ENCODE measurements at regions not wholly inside any gene's neighbourhood (a gene's known extent, or its start where the extent isn't known, plus 50 kb on each side); places are given as distances from the start of the nearest gene placed in this dataset.
"Not testable (repeated sequence)": the region's sequence is repeated elsewhere in the genome, so short reads cannot be mapped to it uniquely, and the experiment has no call there.

DNA sequence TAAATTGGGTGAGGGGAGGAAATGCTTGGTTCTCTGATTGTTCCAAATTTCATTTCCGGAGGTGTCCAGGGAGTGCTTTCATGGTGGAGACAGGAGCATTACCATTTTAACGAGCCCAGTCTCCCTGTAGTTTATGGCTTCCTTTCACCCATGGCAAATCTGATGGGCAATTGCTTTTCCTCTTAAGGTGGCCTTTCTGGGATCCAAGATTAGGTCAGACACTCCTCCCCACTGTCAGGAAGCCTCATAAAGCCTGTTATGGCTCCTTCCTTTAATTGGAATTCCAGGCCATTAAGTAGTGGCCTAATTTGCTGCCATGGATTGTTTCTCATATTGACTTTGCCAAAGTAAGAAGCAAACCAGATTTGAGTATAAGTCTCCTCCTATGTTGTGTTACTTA lies 157.8 kb downstream of the PDCD6IP start:
- Histone ChIP-seq H3K36me3 (ENCODE audit: control insufficient read depth, insufficient read depth, low read length) (no peaks in the 10 kb centered on the region), H3K27me3 (ENCODE audit: control insufficient read depth, insufficient read depth, low read length, poor library complexity, severe bottlenecking) (no peaks in the 10 kb centered on the region), H3K9me3 (ENCODE audit: control insufficient read depth, low read length) (no peaks in the 10 kb centered on the region), H3K4me3 (ENCODE audit: insufficient read depth, low read depth, low read length) (no peak overlapping the region), H3K27ac (ENCODE audit: insufficient read depth, low read depth, low read length, poor library complexity, severe bottlenecking) (no peak overlapping the region), H3K4me1 (ENCODE audit: control insufficient read depth, insufficient read depth, low read length) (no peaks in the 10 kb centered on the region)
- 90 to 96% methylated on average over 2 of the region's 2 CpGs for WGBS, 2 experiments

DNA sequence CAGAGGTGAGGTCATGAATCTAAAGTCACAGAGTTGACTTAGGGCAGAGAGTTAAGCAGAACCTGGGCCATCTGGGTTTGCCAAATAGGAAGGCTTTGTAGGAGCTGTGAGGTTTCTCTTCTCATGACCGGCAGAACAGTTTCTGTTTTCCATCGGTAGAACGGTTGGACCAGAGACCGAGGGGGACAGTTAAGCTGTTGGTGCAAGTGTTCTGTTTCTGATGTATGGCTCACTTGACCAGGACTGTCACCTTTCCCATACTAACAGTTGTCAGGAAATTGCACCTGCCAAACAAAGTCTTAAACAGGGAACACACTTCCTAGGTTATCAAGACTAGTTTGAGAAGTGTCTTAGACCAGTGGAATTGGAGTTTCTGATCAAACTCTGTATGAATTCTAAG lies 158.3 kb downstream of the PDCD6IP start:
- H3K36me3 ChIP-seq (ENCODE audit: control insufficient read depth, insufficient read depth, low read length), result no peaks in the 10 kb centered on the region
- H3K4me3 ChIP-seq (ENCODE audit: insufficient read depth, low read depth, low read length), result no peak overlapping the region
- 95 to 99% methylated on average over 4 of the region's 4 CpGs for WGBS, 2 experiments
- no peaks in the 10 kb centered on the region for H3K9me3 ChIP-seq (ENCODE audit: control insufficient read depth, low read length)
- no peaks in the 10 kb centered on the region for H3K4me1 ChIP-seq (ENCODE audit: control insufficient read depth, insufficient read depth, low read length)
- H3K27ac ChIP-seq (ENCODE audit: insufficient read depth, low read depth, low read length, poor library complexity, severe bottlenecking), result no peak overlapping the region
- H3K27me3 ChIP-seq (ENCODE audit: control insufficient read depth, insufficient read depth, low read length, poor library complexity, severe bottlenecking), result no peaks in the 10 kb centered on the region

DNA sequence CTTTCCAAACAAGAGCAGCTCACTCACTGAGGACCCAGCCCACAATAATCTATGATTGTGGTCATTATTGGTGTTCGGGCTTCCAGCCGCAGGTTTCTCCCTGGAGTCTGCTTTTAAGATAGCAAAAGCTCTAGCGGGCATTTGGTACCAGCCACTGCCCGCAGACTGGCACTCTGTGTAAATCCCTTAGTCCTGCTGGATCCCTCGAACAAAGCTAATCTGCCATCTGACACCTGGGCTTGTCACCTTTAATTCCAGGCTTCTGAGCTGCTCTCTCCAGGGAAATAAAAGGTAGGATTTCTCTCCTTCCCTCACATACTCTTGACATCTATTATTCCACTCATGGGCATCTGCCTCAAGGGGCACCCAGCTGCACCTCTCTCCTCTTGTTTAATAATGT lies 158.7 kb downstream of the PDCD6IP start:
- Histone ChIP-seq H3K27ac (ENCODE audit: insufficient read depth, low read depth, low read length, poor library complexity, severe bottlenecking) (no peak overlapping the region), H3K27me3 (ENCODE audit: control insufficient read depth, insufficient read depth, low read length, poor library complexity, severe bottlenecking) (no peaks in the 10 kb centered on the region), H3K4me3 (ENCODE audit: insufficient read depth, low read depth, low read length) (no peak overlapping the region), H3K9me3 (ENCODE audit: control insufficient read depth, low read length) (no peaks in the 10 kb centered on the region), H3K4me1 (ENCODE audit: control insufficient read depth, insufficient read depth, low read length) (no peaks in the 10 kb centered on the region), H3K36me3 (ENCODE audit: control insufficient read depth, insufficient read depth, low read length) (no peaks in the 10 kb centered on the region)
- 93 to 97% methylated on average over 5 of the region's 5 CpGs for WGBS, 2 experiments

DNA sequence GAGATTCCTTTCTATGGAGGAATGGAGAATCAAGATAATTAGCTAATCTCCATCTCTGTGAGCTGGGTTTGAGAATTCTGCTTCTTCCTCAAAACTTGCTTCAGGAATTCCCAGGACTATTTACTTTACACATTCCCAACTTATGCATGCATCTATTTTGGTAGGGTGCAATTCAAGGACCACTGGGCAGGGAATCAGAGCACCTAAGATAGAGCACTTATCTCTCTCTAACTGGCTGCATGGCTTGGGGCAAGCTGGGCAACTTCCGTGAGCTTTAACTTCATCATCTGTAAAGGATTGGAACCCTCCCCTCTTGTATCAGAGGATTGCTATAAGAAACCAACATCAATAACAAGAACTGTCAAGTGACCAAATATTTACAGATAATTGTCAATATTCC lies 160.2 kb downstream of the PDCD6IP start:
- no peaks in the 10 kb centered on the region for H3K36me3 ChIP-seq (ENCODE audit: control insufficient read depth, insufficient read depth, low read length)
- WGBS, 2 experiments, result 95 to 100% methylated on average over 1 of the region's 1 CpG
- H3K9me3 ChIP-seq (ENCODE audit: control insufficient read depth, low read length), result no peaks in the 10 kb centered on the region
- no peaks in the 10 kb centered on the region for H3K27me3 ChIP-seq (ENCODE audit: control insufficient read depth, insufficient read depth, low read length, poor library complexity, severe bottlenecking)
- no peak overlapping the region for H3K4me3 ChIP-seq (ENCODE audit: insufficient read depth, low read depth, low read length)
- H3K27ac ChIP-seq (ENCODE audit: insufficient read depth, low read depth, low read length, poor library complexity, severe bottlenecking), result no peak overlapping the region
- H3K4me1 ChIP-seq (ENCODE audit: control insufficient read depth, insufficient read depth, low read length), result no peaks in the 10 kb centered on the region

DNA sequence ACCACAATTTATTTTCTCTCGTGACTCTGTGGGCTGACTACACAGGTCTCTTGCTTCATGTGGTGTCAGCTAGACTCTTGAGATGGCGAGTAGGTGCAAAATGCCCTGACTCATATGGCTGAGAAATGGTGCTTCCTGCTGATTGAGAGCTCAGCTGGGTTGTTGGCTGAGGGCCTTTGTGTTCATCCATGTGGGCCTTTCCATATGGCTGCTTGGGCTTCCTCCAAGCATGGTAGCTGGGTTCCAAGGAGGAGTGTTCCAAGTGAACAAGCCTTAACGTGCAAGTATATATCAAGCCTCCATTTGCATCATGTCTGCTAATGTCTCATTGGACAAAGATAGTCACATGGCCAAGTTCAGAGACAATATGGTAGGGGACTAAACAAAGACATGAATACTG lies 164.0 kb downstream of the PDCD6IP start:
- WGBS, 2 experiments, result 93% methylated on average over 3 of the region's 3 CpGs
- Histone ChIP-seq H3K4me1 (ENCODE audit: control insufficient read depth, insufficient read depth, low read length) (no peaks in the 10 kb centered on the region), H3K27ac (ENCODE audit: insufficient read depth, low read depth, low read length, poor library complexity, severe bottlenecking) (no peak overlapping the region), H3K9me3 (ENCODE audit: control insufficient read depth, low read length) (no peaks in the 10 kb centered on the region), H3K4me3 (ENCODE audit: insufficient read depth, low read depth, low read length) (no peak overlapping the region), H3K36me3 (ENCODE audit: control insufficient read depth, insufficient read depth, low read length) (no peaks in the 10 kb centered on the region), H3K27me3 (ENCODE audit: control insufficient read depth, insufficient read depth, low read length, poor library complexity, severe bottlenecking) (no peaks in the 10 kb centered on the region)

DNA sequence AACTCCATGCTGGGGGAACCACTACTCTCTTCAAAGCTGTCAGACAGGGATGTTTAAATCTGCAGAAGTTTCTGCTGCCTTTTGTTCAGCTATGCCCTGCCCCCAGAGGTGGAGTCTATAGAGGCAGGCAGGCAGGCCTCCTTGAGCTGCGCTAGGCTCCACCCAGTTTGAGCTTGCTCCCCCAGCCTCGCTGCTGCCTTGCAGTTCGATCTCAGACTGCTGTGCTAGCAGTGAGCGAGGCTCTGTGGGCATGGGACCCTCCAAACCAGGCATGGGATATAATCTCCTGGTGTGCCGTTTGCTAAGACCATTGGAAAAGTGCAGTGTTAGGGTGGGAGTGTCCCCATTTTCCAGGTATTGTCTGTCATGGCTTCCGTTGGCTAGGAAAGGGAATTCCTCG lies 171.8 kb downstream of the PDCD6IP start:
- not testable (repeated sequence) for H3K36me3 ChIP-seq (ENCODE audit: control insufficient read depth, insufficient read depth, low read length); H3K27ac ChIP-seq (ENCODE audit: insufficient read depth, low read depth, low read length, poor library complexity, severe bottlenecking); H3K4me1 ChIP-seq (ENCODE audit: control insufficient read depth, insufficient read depth, low read length); H3K9me3 ChIP-seq (ENCODE audit: control insufficient read depth, low read length); H3K27me3 ChIP-seq (ENCODE audit: control insufficient read depth, insufficient read depth, low read length, poor library complexity, severe bottlenecking); H3K4me3 ChIP-seq (ENCODE audit: insufficient read depth, low read depth, low read length)
- WGBS, 2 experiments, result 92 to 94% methylated on average over 7 of the region's 7 CpGs

DNA sequence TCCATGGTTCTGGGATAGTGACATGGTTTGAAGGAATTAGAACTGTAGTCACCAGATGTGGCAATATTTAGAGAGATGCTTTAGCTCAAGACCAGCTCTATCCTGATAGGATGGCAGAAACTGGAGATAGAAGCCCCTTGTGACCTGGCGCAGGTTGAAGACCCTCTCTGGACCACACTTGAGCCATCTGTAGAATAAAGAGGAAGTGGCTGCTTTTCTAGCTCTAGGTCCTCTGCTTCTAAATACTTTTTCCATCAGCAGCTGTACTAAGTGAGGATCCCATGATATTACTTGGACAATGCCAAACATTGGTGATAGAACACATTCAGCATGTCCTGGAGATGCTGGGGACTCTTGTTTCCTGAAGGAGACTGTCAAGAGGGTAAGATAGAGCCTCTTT lies 172.6 kb downstream of the PDCD6IP start:
- H3K4me3 ChIP-seq (ENCODE audit: insufficient read depth, low read depth, low read length), result no peak overlapping the region
- H3K36me3 ChIP-seq (ENCODE audit: control insufficient read depth, insufficient read depth, low read length), result no peaks in the 10 kb centered on the region
- H3K27ac ChIP-seq (ENCODE audit: insufficient read depth, low read depth, low read length, poor library complexity, severe bottlenecking), result no peak overlapping the region
- WGBS, 2 experiments, result 83 to 93% methylated on average over 1 of the region's 1 CpG
- H3K27me3 ChIP-seq (ENCODE audit: control insufficient read depth, insufficient read depth, low read length, poor library complexity, severe bottlenecking), result no peaks in the 10 kb centered on the region
- H3K4me1 ChIP-seq (ENCODE audit: control insufficient read depth, insufficient read depth, low read length), result no peaks in the 10 kb centered on the region
- peaks cover 3% of the 10 kb centered on the region for H3K9me3 ChIP-seq (ENCODE audit: control insufficient read depth, low read length)

DNA sequence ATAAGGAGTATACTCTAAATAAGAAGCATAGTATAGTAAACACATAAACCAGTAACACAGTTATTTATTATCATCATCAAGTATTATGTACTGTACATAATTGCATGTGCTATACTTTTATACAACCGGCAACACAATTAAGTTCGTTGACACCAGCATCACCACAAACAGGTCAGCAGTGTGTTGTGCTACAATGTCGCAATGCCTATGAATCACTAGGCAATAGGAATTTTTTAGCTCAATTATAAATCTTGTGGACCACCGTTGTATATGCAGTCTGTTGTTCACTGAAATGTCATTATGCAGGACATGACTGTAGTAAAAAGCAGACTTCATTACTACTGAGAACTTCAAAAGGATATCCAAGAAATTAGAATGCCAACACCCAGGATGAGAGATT lies 177.0 kb downstream of the PDCD6IP start:
- Histone ChIP-seq H3K36me3 (ENCODE audit: control insufficient read depth, insufficient read depth, low read length) (no peaks in the 10 kb centered on the region), H3K27ac (ENCODE audit: insufficient read depth, low read depth, low read length, poor library complexity, severe bottlenecking) (no peak overlapping the region), H3K27me3 (ENCODE audit: control insufficient read depth, insufficient read depth, low read length, poor library complexity, severe bottlenecking) (no peaks in the 10 kb centered on the region), H3K4me1 (ENCODE audit: control insufficient read depth, insufficient read depth, low read length) (no peaks in the 10 kb centered on the region), H3K9me3 (ENCODE audit: control insufficient read depth, low read length) (peaks cover 2% of the 10 kb centered on the region), H3K4me3 (ENCODE audit: insufficient read depth, low read depth, low read length) (no peak overlapping the region)
- 99 to 100% methylated on average over 4 of the region's 4 CpGs for WGBS, 2 experiments

DNA sequence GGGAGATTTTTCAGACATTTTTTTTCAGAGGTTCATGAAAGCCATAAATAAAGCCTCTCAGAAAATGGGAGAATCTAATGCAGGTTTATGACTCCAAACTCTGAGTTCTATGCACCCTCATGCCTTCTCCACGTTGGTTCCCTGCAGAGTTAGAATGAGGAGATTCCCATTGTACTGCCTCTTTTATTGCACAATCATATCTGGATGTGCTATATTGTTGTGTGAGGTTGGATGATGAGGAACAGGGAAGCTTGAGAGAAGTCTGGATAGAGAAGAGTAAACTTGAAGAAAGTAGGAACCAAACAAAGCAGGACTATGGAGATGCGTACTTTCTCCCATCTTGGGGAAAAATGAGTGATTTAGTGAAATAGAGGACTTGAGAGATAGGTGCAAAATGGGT lies 178.8 kb downstream of the PDCD6IP start:
- WGBS, 2 experiments, result 84 to 92% methylated on average over 2 of the region's 2 CpGs
- H3K4me3 ChIP-seq (ENCODE audit: insufficient read depth, low read depth, low read length), result no peak overlapping the region
- H3K9me3 ChIP-seq (ENCODE audit: control insufficient read depth, low read length), result no peaks in the 10 kb centered on the region
- no peak overlapping the region for H3K27ac ChIP-seq (ENCODE audit: insufficient read depth, low read depth, low read length, poor library complexity, severe bottlenecking)
- H3K4me1 ChIP-seq (ENCODE audit: control insufficient read depth, insufficient read depth, low read length), result no peaks in the 10 kb centered on the region
- no peaks in the 10 kb centered on the region for H3K36me3 ChIP-seq (ENCODE audit: control insufficient read depth, insufficient read depth, low read length)
- no peaks in the 10 kb centered on the region for H3K27me3 ChIP-seq (ENCODE audit: control insufficient read depth, insufficient read depth, low read length, poor library complexity, severe bottlenecking)

DNA sequence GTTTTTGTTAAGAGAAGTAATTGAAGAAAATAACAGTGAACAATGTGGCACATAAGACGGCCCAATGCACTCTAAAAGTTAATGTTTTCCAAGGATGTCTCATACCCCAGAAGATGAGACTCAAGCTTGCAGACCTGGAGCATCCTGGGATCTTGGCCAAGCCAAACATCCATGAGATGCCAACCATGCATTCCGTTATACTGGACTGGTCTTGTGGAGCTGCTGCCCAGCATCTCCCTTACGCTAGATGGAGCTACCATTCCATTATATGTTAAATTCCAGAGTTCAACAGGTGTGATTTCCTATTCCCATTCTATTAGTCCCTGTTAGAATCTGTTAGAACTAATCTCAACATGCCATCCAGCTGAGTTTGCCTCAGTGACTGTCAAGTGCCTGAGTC lies 181.8 kb downstream of the PDCD6IP start:
- no peaks in the 10 kb centered on the region for H3K4me1 ChIP-seq (ENCODE audit: control insufficient read depth, insufficient read depth, low read length)
- H3K27ac ChIP-seq (ENCODE audit: insufficient read depth, low read depth, low read length, poor library complexity, severe bottlenecking), result no peak overlapping the region
- no peak overlapping the region for H3K4me3 ChIP-seq (ENCODE audit: insufficient read depth, low read depth, low read length)
- no peaks in the 10 kb centered on the region for H3K9me3 ChIP-seq (ENCODE audit: control insufficient read depth, low read length)
- no peaks in the 10 kb centered on the region for H3K36me3 ChIP-seq (ENCODE audit: control insufficient read depth, insufficient read depth, low read length)
- WGBS, 2 experiments, result 43 to 44% methylated on average over 3 of the region's 3 CpGs
- H3K27me3 ChIP-seq (ENCODE audit: control insufficient read depth, insufficient read depth, low read length, poor library complexity, severe bottlenecking), result no peaks in the 10 kb centered on the region

DNA sequence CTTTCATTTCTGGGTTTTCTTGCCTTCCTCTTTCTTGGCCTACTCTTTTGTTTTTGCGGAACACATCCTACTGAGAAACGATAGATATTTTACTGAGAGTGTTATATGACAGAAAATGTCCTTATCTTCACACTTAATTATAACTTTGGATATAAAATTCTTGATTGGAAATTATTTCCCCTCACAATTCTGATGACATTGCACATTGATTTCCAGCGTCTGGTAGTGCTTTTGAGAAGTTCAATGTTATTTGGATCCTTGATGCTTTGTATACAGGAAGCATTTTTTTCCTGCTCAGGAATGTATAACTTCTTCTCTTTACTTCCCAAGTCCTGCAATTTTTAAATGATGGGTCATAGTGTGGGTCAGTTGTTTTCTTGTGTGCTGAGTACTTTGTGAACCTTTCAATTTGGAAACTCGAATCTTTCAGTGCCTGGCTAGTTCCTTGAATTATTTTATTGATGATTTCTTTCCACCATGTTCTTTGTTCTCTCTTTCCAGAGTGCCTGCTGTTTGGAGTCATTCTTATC lies 183.9 kb downstream of the PDCD6IP start:
- 92 to 100% methylated on average over 1 to 2 of the region's 4 CpGs for WGBS, 2 experiments
- Histone ChIP-seq H3K4me1 (ENCODE audit: control insufficient read depth, insufficient read depth, low read length) (no peaks in the 10 kb centered on the region), H3K9me3 (ENCODE audit: control insufficient read depth, low read length) (no peaks in the 10 kb centered on the region), H3K36me3 (ENCODE audit: control insufficient read depth, insufficient read depth, low read length) (no peaks in the 10 kb centered on the region), H3K4me3 (ENCODE audit: insufficient read depth, low read depth, low read length) (no peak overlapping the region), H3K27ac (ENCODE audit: insufficient read depth, low read depth, low read length, poor library complexity, severe bottlenecking) (no peak overlapping the region), H3K27me3 (ENCODE audit: control insufficient read depth, insufficient read depth, low read length, poor library complexity, severe bottlenecking) (no peaks in the 10 kb centered on the region)

All from ectodermal cell (in vitro differentiated cells).